DMS153 treated with DMSO at 0.1 percent for 48 hours (cell line): ENCODE measurements at regions not wholly inside any gene's neighbourhood (a gene's known extent, or its start where the extent isn't known, plus 50 kb on each side); places are given as distances from the start of the nearest gene placed in this dataset.

Experiments used
- DNase-seq: peaks from one replicate; lab custom pipeline; 2025; ENCODE audit not compliant: unreplicated experiment; lab: John Stamatoyannopoulos, UW

DNA sequence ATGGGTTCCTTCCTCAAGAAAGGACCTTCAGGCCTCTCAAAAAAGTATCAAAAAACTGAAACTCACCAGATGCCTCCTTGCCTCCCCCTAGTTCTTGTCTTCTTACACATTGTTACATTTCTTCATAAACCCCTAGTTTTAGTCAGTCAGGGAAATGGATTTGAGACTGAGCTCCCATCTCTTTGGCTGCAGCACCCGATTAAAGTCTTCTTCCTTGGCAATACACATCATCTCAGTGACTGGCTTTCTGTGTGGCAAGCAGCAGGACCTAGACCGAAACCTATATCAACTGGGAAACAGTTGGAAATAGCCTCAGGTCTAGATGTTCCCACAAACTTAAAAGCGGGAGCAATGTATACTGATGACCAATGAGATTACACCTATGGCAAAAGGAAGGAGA, 512.2 kb upstream of the PKDCC start:
- no peak for DNase-seq

DNA sequence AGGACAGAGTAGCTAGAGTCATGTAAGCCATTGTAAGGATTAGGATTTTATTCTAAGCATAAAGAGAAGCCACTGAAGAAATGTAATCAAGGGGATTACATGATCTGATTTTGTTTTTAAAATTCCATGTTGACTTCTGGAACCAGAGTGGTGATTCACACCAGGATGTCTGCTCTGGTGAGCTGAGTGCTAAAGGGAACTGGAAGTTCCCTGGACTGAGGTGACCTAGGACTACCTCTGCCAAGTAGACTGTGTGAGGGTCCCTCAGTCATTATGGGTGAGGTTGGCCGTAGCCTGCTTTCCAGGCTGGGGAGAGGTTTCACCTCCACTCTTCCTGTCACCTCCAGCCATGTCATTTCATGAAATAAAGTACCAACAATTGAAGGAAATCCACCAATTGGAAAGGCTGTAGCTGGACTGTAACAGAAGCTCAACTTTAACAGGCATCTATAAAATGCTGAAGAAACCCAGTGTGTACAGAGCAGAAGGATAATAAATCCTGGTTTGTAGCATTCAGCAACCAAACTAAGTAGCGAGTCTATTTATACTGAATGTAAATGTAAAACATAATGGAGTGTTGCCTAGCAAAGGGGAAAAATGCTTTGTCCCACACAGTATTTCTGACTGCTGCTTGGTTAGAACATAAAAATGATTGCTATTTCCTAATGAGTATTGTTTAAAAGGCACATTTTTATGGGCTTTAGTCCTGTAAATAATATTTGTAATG, 507.4 kb upstream of the PKDCC start:
- DNase-seq, result peak; percentile 38

DNA sequence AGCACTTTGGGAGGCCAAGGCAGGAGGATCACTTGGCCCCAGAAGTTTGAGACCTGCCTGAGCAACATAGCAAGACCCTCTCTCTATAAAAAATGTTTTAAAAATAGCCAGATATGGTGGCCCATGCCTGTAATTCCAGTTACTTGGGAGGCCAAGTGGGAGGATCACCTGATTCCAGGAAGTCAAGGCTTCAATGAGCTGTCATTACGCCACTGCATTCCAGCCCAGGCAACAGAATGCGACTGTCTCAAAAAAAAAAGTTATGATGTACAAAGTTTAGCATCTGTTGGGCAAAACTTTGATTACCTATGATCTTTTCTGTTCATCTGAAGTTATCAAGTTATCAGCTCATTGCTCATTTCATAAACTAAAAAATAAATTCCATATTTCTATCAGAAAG, 504.1 kb upstream of the PKDCC start:
- DNase-seq, result no peak

GRCh38 chr2:41544709-41545108, 503.1 kb upstream of the PKDCC start:
- DNase-seq, result no peak

GRCh38 chr2:41546031-41546430, 501.8 kb upstream of the PKDCC start:
- DNase-seq, result no peak

DNA sequence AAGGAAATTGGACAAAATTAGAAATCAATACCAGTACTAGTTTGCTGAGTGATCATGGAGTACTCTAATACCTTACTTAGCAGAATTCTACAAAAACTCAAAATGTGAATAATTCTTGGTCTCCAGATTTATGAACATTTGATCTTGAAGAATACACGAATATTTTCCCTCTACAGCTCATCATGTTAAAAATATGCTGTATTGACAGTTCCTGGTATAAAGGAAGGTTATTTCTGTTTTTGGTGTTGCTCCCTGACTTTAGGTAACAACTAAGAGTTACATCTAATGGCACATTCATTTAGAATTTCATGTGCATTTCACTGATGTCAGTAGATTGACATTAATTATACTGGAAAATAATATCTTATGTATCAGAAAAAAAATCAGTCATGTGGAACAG, 479.2 kb upstream of the PKDCC start:
- DNase-seq, result no peak

DNA sequence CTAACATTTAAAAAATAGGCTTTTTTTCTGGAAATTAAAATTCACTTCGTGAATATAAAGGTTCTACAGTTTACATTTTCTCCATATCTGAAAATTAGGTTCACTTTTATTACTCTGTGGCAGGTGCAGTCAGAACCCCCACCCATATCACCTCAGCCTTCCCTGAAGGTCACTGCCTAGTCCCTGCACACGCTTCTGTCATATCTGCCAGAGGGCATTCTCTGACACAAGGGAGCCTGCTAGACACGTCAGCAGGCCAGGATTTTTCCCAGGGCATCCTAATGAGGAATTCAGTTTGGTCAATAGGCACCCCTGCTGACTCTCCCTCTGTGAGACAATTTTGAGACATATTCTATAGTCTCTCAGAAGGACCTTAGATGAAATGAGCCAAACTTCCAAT, 475.7 kb upstream of the PKDCC start:
- no peak for DNase-seq

DNA sequence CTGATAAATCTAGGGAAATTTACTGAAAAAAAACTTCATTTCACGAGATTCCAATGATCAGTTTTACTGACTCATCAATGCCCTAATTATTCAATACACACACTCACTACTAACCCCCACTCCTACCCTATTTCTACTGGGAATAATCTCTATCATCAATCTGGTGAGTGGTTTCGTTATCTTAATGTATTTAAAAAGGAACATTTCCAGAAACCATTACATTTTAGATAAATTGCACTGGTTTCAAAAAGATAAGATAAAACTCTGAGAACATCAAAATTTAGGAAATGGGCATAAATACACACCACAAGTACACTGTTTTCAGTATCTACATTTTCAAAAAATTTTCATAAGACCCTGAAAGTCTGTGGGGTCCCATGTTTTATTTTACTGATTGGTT, 471.4 kb upstream of the PKDCC start:
- DNase-seq, result no peak

DNA sequence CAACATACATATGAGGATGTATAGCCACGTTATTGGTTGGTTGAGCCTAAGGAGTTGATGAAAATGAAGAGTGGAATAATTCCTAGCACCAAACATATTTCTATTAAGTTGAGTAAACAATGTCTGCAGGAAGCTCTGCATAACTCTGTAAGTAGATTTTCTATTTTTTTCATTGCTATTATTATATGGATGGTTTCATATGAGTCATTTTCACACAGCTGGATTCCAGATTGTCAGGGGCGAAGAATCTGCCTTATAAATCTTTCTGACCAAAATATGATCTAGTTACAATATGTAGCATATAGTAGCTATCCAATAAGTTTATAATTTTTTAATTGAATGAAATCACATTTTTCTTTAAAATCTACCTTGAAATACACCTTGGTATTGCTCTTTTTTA, 468.0 kb upstream of the PKDCC start:
- no peak for DNase-seq

DNA sequence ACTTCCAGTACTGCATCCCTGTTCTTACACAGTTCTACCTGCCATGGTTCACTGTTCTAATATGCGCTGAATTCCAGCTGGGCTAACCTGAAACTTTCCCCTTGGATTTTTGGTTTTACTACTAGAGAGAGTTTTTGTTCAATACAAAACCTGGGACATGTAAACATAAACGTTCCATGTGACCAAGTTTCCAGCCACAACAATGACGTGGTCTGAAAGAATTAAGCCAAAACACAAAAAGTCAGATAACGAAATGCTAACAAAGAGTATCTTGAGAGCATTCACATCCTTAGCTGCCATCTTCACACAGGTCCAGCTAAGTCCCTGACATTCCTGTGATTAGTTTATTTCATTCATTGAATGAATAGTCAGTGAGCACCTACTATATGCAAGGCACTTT, 467.0 kb upstream of the PKDCC start:
- DNase-seq, result no peak

GRCh38 chr2:41595240-41595639, 452.6 kb upstream of the PKDCC start:
- no peak for DNase-seq

- no peak for DNase-seq
Observed at GRCh38 chr2:41597680-41598079, 450.1 kb upstream of the PKDCC start.

- DNase-seq, result no peak
Observed at GRCh38 chr2:41598161-41598894, 449.5 kb upstream of the PKDCC start.

DNA sequence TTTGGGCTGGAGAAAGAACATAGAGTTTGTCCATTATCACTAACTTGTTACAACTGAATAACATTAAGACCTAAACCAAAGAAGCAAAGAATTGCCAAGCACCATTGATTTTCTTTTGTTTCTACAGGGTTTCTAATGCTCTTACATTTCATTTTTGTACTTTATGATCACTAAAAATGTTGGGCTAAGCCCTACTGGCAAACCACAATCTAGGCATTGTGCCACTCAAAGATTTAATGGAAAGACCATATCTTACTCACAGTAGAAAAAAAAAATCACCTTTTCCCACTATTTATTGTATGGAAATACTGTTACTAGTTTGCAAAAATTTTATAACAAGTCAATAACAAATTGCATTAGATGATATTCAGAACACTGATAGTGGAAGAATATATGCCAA, 447.4 kb upstream of the PKDCC start:
- no peak for DNase-seq

GRCh38 chr2:41602341-41602740, 445.5 kb upstream of the PKDCC start:
- DNase-seq, result no peak

- DNase-seq, result no peak
Observed at GRCh38 chr2:41605311-41605710, 442.5 kb upstream of the PKDCC start.

DNA sequence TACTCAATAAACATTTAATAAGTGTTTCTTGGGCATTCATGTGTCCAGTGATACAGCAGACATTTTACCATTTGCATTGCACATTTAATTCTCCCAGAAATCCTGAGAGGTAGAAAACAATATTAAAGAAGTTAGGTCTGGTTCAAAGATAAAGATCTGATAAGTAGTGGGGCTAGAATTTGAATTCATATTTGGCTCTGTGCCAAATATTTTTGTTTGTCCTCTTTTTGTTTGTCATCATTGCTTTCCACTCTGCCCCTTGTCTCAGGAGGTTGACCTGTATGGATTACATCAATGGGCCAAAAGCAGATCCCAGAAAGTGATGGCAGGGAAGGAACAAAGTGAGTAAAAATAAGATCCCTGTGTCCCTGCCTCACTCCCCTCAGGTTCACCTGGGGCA, 441.9 kb upstream of the PKDCC start:
- no peak for DNase-seq

DNA sequence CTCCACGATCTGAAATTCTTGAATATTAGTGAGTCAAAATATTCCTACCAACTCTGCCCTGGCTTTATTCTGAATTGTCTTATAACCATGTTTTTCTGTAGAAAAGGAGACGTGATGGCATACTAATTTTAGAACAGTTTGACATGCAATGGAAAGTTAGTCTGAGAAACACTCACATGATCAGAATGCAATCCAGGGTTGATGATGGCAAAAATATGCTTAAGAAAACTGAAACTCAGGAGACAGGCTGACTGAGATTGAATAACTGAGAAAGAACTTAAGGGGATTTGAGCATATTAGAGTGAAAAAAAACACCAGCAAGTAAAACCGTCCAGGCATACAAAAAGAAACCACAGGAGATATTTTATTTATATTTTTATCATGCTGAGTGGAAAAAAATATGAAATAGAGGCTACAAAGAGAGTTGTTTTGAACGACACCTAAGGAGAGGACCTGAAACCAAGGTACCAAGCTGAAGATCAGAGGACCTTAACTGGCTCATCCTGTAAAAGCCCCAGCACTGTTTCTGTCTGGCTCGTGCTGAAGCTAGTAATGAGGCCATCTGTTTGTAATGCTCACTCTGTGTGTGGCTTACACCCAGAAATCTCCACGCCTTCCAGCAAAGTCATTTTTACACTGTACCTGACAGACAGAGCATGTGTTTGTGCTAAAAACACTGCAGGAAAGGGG, 437.2 kb upstream of the PKDCC start:
- DNase-seq, result no peak

DNA sequence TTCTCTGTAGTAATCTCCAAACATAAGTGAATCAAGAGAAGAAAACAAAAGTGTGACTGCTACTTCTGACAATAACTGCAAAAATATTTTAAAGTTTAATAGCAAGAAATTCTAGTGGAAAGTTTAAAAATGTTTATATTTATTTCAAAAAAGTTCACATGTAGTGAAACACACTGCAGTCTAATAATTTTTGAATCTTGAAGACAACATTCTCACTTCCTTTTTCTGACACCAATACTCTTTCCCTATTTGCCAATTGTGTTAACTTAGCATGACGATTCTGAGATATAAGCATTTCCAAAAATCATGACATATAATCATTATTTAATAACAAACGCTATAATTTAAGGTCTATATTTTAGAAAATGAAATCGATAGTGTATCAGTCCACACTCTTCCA, 429.1 kb upstream of the PKDCC start:
- no peak for DNase-seq

DNA sequence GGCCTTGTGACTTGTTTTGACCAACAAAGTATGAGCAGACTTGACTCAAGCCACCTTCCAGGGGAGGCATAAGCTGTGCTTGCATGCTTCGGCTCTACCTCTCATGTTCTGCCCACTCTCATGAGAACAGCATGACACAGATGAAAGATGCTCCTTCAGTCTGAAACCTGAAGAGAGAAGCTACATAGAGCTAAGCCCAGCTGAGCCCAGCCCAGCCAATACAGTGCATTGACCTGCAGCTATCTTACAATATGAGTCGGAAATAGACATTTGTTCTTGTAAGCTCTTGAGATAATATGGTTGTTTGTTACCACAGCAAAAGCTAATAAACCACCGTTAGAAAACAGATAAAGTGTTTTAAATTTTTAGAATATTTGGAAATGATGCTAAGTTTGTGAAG, 426.7 kb upstream of the PKDCC start:
- DNase-seq, result no peak

DNA sequence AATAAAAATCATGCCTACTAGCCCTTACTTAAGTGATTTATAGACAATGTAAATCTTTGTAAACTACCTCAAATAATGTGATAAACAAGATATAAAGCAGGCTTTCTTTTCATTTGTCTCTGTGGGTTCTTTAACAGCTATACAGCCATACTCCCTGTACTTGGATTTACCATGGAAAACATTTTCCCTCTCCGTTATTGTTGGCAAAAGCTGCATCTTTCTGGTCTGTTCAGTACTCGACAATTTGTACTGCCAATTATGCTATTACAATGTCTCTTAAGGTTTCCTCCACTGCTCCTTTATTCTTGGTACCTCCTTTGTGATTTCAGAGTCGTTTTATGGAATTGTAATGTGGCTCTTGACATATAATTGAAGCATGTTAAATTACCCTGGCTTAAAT, 426.3 kb upstream of the PKDCC start:
- no peak for DNase-seq

DNA sequence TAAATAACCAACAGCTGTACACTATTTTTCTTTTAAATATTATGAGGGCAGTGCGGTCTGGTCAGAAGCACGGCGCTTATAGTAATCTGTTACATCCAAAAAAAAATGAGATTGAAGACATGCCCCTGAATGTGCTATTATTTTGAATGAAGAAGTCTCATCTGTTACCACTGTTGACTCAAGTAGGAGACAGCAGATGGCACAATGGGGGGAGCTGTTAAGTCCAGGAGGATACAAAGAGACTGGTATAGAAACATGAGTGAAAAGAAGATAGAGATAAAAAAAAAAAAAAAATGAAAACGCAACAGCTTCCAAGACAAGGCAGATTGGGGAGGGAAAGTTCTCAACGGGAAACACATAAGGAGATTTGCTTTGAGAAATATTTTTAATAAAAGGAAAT, 425.5 kb upstream of the PKDCC start:
- no peak for DNase-seq
